ENCODE measurements at regions not wholly inside any gene's neighbourhood (a gene's known extent, or its start where the extent isn't known, plus 50 kb on each side); places are given as distances from the start of the nearest gene placed in this dataset.
"Not testable (repeated sequence)": the region's sequence is repeated elsewhere in the genome, so short reads cannot be mapped to it uniquely, and the experiment has no call there.

- Histone ChIP-seq H3K9ac (ENCODE audit: low read depth, low read length) (no peak overlapping the region), H3K4me1 (ENCODE audit: control insufficient read depth, insufficient read depth, low read length) (no peaks in the 10 kb centered on the region), H3K36me3 (ENCODE audit: control insufficient read depth, insufficient read depth, low read length) (no peaks in the 10 kb centered on the region), H3K4me3 (ENCODE audit: low read depth, low read length) (no peak overlapping the region), H3K27me3 (ENCODE audit: control insufficient read depth, insufficient read depth, low read length) (peaks cover 23% of the 10 kb centered on the region), H3K9me3 (ENCODE audit: control insufficient read depth, insufficient read depth, low read length) (no peaks in the 10 kb centered on the region)
Observed at GRCh38 chr3:71949442-71949841, 164.5 kb upstream of the PROK2 start.

- no peak overlapping the region for H3K9ac ChIP-seq (ENCODE audit: low read depth, low read length)
Observed at GRCh38 chr3:71944482-71945065, 159.6 kb upstream of the PROK2 start.

DNA sequence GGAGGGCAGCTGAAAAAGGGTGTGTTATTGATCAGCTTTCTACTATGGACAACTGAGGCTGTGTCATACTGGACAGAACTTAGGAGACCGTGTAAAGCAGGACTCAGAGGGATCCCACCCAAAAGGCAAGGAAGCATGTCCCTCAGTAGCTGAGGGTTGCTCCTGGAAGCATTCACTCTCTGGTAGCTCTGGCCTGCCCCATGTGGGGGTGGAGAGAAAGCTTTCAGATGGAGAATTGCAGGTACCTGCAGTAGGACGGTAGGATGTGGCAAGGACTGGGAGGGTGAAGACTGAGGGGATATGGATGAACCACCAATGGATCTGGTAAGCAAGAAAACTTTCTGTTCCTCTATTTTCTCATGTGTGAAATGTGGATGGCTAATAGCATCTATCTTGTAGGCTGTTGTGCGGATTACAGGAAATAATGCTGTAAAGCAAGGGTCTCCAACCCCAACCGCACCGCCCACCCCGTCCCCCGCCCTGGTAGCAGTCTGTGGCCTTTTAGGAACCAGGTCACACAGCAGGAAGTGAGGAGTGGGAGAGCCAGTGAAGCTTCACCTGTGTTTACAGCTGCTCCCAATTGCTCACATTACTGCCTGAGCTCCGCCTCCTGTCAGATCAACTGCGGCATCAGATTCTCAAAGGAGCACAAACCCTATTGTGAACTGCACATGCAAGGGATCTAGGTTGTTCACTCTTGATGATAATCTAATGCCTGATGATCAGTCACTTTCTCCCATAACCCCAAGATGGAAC, 157.7 kb upstream of the PROK2 start:
- H3K27me3 ChIP-seq (ENCODE audit: control insufficient read depth, insufficient read depth, low read length) = peaks cover 31% of the 10 kb centered on the region

More at GRCh38 chr3:71944482-71945065, 159.6 kb upstream of the PROK2 start:
- Histone ChIP-seq H3K4me1 (ENCODE audit: control insufficient read depth, insufficient read depth, low read length) (peaks cover 5% of the 10 kb centered on the region), H3K9me3 (ENCODE audit: control insufficient read depth, insufficient read depth, low read length) (no peaks in the 10 kb centered on the region), H3K27me3 (ENCODE audit: control insufficient read depth, insufficient read depth, low read length) (peaks cover 34% of the 10 kb centered on the region), H3K36me3 (ENCODE audit: control insufficient read depth, insufficient read depth, low read length) (no peaks in the 10 kb centered on the region), H3K4me3 (ENCODE audit: low read depth, low read length) (no peak overlapping the region)

GRCh38 chr3:71940486-71940885, 155.5 kb upstream of the PROK2 start:
- H3K4me3 ChIP-seq (ENCODE audit: low read depth, low read length) = no peak overlapping the region
- no peak overlapping the region for H3K9ac ChIP-seq (ENCODE audit: low read depth, low read length)
- peaks cover 5% of the 10 kb centered on the region for H3K4me1 ChIP-seq (ENCODE audit: control insufficient read depth, insufficient read depth, low read length)
- no peaks in the 10 kb centered on the region for H3K36me3 ChIP-seq (ENCODE audit: control insufficient read depth, insufficient read depth, low read length)
- H3K9me3 ChIP-seq (ENCODE audit: control insufficient read depth, insufficient read depth, low read length) = no peaks in the 10 kb centered on the region
- peaks cover 16% of the 10 kb centered on the region for H3K27me3 ChIP-seq (ENCODE audit: control insufficient read depth, insufficient read depth, low read length)

More for the DNA sequence above, 157.7 kb upstream of the PROK2 start:
- Histone ChIP-seq H3K36me3 (ENCODE audit: control insufficient read depth, insufficient read depth, low read length) (no peaks in the 10 kb centered on the region), H3K9ac (ENCODE audit: low read depth, low read length) (no peak overlapping the region), H3K4me3 (ENCODE audit: low read depth, low read length) (no peak overlapping the region), H3K4me1 (ENCODE audit: control insufficient read depth, insufficient read depth, low read length) (peaks cover 5% of the 10 kb centered on the region), H3K9me3 (ENCODE audit: control insufficient read depth, insufficient read depth, low read length) (no peaks in the 10 kb centered on the region)

- not testable (repeated sequence) for H3K4me1 ChIP-seq (ENCODE audit: control insufficient read depth, insufficient read depth, low read length); H3K27me3 ChIP-seq (ENCODE audit: control insufficient read depth, insufficient read depth, low read length); H3K9ac ChIP-seq (ENCODE audit: low read depth, low read length); H3K9me3 ChIP-seq (ENCODE audit: control insufficient read depth, insufficient read depth, low read length); H3K36me3 ChIP-seq (ENCODE audit: control insufficient read depth, insufficient read depth, low read length); H3K4me3 ChIP-seq (ENCODE audit: low read depth, low read length)
Observed at GRCh38 chr3:71938081-71938480, 153.1 kb upstream of the PROK2 start.

DNA sequence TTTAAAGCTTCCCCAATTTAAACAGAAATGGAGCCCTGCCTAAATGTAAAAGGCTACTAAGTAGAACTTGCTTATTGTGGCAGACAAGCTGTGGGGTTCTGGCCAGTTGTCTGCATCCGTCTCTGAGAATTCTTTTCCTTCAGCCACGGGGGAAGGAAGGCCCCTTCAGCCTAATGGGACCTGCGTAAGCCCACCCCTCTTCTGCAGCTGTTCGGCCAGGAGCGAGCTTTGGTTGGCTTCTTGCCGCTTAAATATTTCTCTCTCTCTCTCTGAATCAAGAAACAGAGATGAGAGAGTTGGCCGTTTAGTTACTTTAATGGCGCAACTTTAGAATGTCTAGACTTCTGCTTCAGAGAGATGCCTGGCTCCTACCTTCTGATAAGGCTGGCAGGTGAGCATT, 151.7 kb upstream of the PROK2 start:
- no peak overlapping the region for H3K4me3 ChIP-seq (ENCODE audit: low read depth, low read length)
- no peaks in the 10 kb centered on the region for H3K36me3 ChIP-seq (ENCODE audit: control insufficient read depth, insufficient read depth, low read length)
- H3K9me3 ChIP-seq (ENCODE audit: control insufficient read depth, insufficient read depth, low read length) = no peaks in the 10 kb centered on the region
- H3K4me1 ChIP-seq (ENCODE audit: control insufficient read depth, insufficient read depth, low read length) = no peaks in the 10 kb centered on the region
- H3K9ac ChIP-seq (ENCODE audit: low read depth, low read length) = no peak overlapping the region
- peaks cover 4% of the 10 kb centered on the region for H3K27me3 ChIP-seq (ENCODE audit: control insufficient read depth, insufficient read depth, low read length)

DNA sequence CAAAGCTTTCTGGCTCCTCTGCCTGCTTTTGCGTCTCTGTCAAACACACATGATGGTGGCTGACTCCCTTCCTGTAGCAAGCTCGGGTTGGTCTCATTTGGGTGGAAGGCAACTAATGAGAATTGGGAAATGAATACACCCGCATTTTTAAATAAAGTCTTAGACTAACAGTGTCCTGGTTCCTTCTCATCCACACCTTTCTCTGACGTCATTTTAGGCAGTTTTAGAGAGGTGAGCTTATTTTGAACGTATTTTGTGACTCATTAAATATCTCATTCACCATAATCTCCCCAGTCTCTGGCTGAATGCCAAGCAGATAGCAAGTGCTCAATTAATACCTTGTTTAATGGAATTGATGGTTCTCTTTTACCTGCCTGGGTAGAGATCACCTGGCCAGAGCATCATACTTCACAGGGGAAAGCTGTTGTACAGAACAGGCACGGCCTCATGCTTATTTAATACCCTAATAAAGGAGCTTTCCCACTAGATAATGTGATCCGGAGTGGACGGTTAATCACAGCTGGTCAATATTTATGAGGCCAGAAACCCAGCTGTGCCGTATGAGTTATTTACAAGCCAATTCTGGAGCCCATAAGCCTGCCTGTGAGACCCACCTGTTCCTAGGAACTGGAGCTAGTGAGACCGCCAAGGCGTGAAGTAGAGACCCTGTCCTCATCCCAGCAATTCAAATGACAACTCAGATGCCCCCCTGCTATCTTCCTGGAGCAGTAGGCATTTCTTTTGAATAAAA, 149.7 kb upstream of the PROK2 start:
- no peak overlapping the region for H3K9ac ChIP-seq (ENCODE audit: low read depth, low read length)
- no peaks in the 10 kb centered on the region for H3K9me3 ChIP-seq (ENCODE audit: control insufficient read depth, insufficient read depth, low read length)
- no peaks in the 10 kb centered on the region for H3K36me3 ChIP-seq (ENCODE audit: control insufficient read depth, insufficient read depth, low read length)
- H3K4me3 ChIP-seq (ENCODE audit: low read depth, low read length) = no peak overlapping the region
- no peaks in the 10 kb centered on the region for H3K4me1 ChIP-seq (ENCODE audit: control insufficient read depth, insufficient read depth, low read length)
- H3K27me3 ChIP-seq (ENCODE audit: control insufficient read depth, insufficient read depth, low read length) = no peaks in the 10 kb centered on the region

DNA sequence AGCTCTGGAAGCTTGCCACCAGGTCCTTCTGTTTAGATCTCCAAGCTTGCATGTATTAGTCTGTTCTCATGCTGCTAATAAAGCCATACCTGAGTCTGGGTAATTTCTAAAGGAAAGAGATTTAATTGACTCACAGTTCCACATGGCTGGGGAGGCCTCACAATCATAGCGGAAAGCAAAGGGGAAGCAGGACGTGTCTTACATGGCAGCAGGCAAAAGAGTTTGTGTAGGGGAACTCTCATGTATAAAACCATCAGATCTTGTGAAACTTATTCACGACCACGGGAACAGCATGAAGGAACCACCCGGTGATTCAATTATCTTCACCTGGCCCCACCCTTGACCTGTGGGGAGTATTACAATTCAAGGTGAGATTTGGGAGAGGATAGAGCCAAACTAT, 147.0 kb upstream of the PROK2 start:
- Histone ChIP-seq H3K4me3 (ENCODE audit: low read depth, low read length) (no peak overlapping the region), H3K36me3 (ENCODE audit: control insufficient read depth, insufficient read depth, low read length) (no peaks in the 10 kb centered on the region), H3K4me1 (ENCODE audit: control insufficient read depth, insufficient read depth, low read length) (peaks cover under 1% of the 10 kb centered on the region), H3K9me3 (ENCODE audit: control insufficient read depth, insufficient read depth, low read length) (no peaks in the 10 kb centered on the region), H3K9ac (ENCODE audit: low read depth, low read length) (no peak overlapping the region), H3K27me3 (ENCODE audit: control insufficient read depth, insufficient read depth, low read length) (no peaks in the 10 kb centered on the region)

- H3K9me3 ChIP-seq (ENCODE audit: control insufficient read depth, insufficient read depth, low read length) = no peaks in the 10 kb centered on the region
- H3K27me3 ChIP-seq (ENCODE audit: control insufficient read depth, insufficient read depth, low read length) = no peaks in the 10 kb centered on the region
- H3K4me3 ChIP-seq (ENCODE audit: low read depth, low read length) = no peak overlapping the region
- no peak overlapping the region for H3K9ac ChIP-seq (ENCODE audit: low read depth, low read length)
- H3K4me1 ChIP-seq (ENCODE audit: control insufficient read depth, insufficient read depth, low read length) = peaks cover 7% of the 10 kb centered on the region
- H3K36me3 ChIP-seq (ENCODE audit: control insufficient read depth, insufficient read depth, low read length) = no peaks in the 10 kb centered on the region
Observed at GRCh38 chr3:71930056-71930991, 145.4 kb upstream of the PROK2 start.

DNA sequence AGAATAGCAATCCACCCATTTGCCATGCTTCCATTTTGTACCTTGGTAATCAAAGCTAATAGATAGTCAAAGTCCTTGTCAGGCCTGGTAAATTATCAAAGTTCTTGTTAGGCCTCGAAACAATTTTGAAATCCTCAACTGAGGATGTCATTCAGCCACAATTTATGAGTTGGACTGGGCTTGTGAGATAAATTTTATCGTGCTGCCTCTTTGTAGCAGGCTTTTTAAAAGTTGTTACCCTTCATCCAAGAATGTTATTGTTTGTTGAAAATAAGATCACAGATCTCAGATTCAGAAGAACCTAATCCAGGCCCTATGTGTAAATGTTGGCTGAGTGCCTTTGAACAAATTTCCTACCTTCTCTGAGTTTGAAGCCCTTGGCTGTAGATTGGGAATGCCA, 143.3 kb upstream of the PROK2 start:
- H3K4me3 ChIP-seq (ENCODE audit: low read depth, low read length) = no peak overlapping the region
- H3K9me3 ChIP-seq (ENCODE audit: control insufficient read depth, insufficient read depth, low read length) = no peaks in the 10 kb centered on the region

DNA sequence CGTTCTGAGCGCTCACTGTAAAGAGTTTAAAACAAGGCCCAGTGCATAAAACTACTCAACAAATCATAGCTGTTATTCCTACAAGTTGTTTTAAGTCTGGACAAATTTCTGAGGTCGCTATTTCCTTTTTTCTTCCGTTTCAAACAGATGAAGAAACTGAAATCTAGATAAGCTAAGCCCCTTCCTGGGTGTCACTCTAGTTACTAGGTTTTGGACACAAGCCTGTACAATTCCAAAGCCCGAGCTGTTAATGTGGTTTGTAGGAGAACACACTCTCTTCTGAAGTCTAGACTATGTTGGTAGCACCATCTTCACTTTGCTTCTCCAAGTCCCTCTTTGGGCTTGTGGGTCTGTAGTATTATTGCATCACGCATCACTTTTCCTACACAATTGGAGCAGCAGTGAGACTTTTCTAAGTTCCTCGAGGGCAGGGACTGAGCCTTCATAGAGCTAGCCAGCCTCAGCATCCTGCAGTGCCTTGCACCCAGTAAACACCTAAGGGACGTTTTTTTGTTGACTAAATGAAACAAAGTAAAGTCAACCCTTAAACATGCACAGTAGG, 142.6 kb upstream of the PROK2 start:
- H3K9ac ChIP-seq (ENCODE audit: low read depth, low read length) = no peak overlapping the region
- no peaks in the 10 kb centered on the region for H3K9me3 ChIP-seq (ENCODE audit: control insufficient read depth, insufficient read depth, low read length)
- no peak overlapping the region for H3K4me3 ChIP-seq (ENCODE audit: low read depth, low read length)
- H3K4me1 ChIP-seq (ENCODE audit: control insufficient read depth, insufficient read depth, low read length) = peaks cover 12% of the 10 kb centered on the region
- H3K27me3 ChIP-seq (ENCODE audit: control insufficient read depth, insufficient read depth, low read length) = no peaks in the 10 kb centered on the region
- H3K36me3 ChIP-seq (ENCODE audit: control insufficient read depth, insufficient read depth, low read length) = no peaks in the 10 kb centered on the region

More for the DNA sequence above, 143.3 kb upstream of the PROK2 start:
- Histone ChIP-seq H3K27me3 (ENCODE audit: control insufficient read depth, insufficient read depth, low read length) (no peaks in the 10 kb centered on the region), H3K9ac (ENCODE audit: low read depth, low read length) (no peak overlapping the region), H3K36me3 (ENCODE audit: control insufficient read depth, insufficient read depth, low read length) (no peaks in the 10 kb centered on the region), H3K4me1 (ENCODE audit: control insufficient read depth, insufficient read depth, low read length) (peaks cover 12% of the 10 kb centered on the region)
